Right lobe of liver (tissue), 4 donors: ENCODE measurements at regions not wholly inside any gene's neighbourhood (a gene's known extent, or its start where the extent isn't known, plus 50 kb on each side); places are given as distances from the start of the nearest gene placed in this dataset.

Source experiments
- CTCF ChIP-seq, 4 donors: fragments of 200-600 bp in 3 of 4; fragments of 450-650 bp in 1 of 4; IDR thresholded peaks; one replicate each; pipeline versions ENCODE4 v1.5.1 to v1.8.0; 2016 to 2022; ENCODE audit warnings: antibody characterized with exemption in 4 of 4, mild to moderate bottlenecking in 2 of 4
- POLR2A ChIP-seq: fragments of 450-650 bp; IDR thresholded peaks from one replicate; pipeline ENCODE4 v1.6.1; 2017; ENCODE audit warnings: antibody characterized with exemption, mild to moderate bottlenecking
- donor health status: DM: no; HTN: no; CAD: no.
- donor health status: DM: no; HTN: no; CAD: no.
- donor health status: DM: no; HTN: yes; CAD: no.

GRCh38 chrX:20427173-20427770 lies 160.6 kb upstream of the RPS6KA3 start:
- TF ChIP-seq CTCF (IDR thresholded peaks at IDR 0.05) (no peak), POLR2A (no peak)
